CD14-positive monocyte (primary cell): ENCODE measurements at regions not wholly inside any gene's neighbourhood (a gene's known extent, or its start where the extent isn't known, plus 50 kb on each side); places are given as distances from the start of the nearest gene placed in this dataset.

Source experiments
- DNase-seq, 3 donors: peaks; one replicate each; pipeline ENCODE4 v3.0.0-alpha.2; 2011 to 2022
- H2AFZ ChIP-seq: 2 replicates; pipeline ENCODE4 v1.6.0; 2012; ENCODE audit warnings: mild to moderate bottlenecking, low read depth, low read length, inconsistent platforms; ENCODE audit not compliant: insufficient read depth, poor library complexity, severe bottlenecking
- H3K27ac ChIP-seq, 2 donors: 1 replicate in 1 of 2; 2 replicates in 1 of 2; pipeline ENCODE4 v1.5.1; 2012 to 2013; ENCODE audit warnings: low read length in 2 of 2, control low read depth in 1 of 2, inconsistent platforms in 1 of 2, low read depth in 1 of 2, mild to moderate bottlenecking in 1 of 2
- H3K27me3 ChIP-seq, 2 donors: one replicate each; pipeline versions ENCODE4 v1.6.0 to v1.6.1; 2011 to 2013; ENCODE audit warnings: low read length in 2 of 2; ENCODE audit not compliant: control insufficient read depth in 2 of 2, insufficient read depth in 2 of 2
- H3K36me3 ChIP-seq, 2 donors: replicated peaks in 1 of 2; 1 replicate in 1 of 2; 2 replicates in 1 of 2; pipeline versions ENCODE4 v1.5.1 to v1.6.1; 2012 to 2013; ENCODE audit warnings: low read length in 2 of 2, control low read depth in 1 of 2, inconsistent platforms in 1 of 2, mild to moderate bottlenecking in 1 of 2; ENCODE audit not compliant: insufficient read depth in 2 of 2, control insufficient read depth in 1 of 2
- H3K4me1 ChIP-seq, 2 donors: 1 replicate in 1 of 2; 2 replicates in 1 of 2; pipeline versions ENCODE4 v1.5.1 to v1.6.1; 2012 to 2013; ENCODE audit warnings: low read length in 2 of 2, control low read depth in 1 of 2, inconsistent platforms in 1 of 2, mild to moderate bottlenecking in 1 of 2, moderate library complexity in 1 of 2; ENCODE audit not compliant: insufficient read depth in 2 of 2, control insufficient read depth in 1 of 2
- H3K4me2 ChIP-seq: replicated peaks from 2 replicates; pipeline ENCODE3; 2012; ENCODE audit warnings: low read length, moderate library complexity, mild to moderate bottlenecking; ENCODE audit not compliant: poor library complexity, severe bottlenecking; ENCODE audit errors: extremely low read depth
- H3K4me3 ChIP-seq, 3 experiments: fragments of 200-600 bp in 1 of 3; sonication (generic) in 1 of 3; replicated peaks in 1 of 3; 1 replicate in 2 of 3; 2 replicates in 1 of 3; pipeline ENCODE4 v1.5.1; 2011 to 2013; ENCODE audit warnings: low read length in 3 of 3, mild to moderate bottlenecking in 3 of 3, control low read depth in 2 of 3, low read depth in 2 of 3, inconsistent platforms in 1 of 3, moderate library complexity in 1 of 3
- H3K79me2 ChIP-seq: 2 replicates; pipeline ENCODE4 v1.6.0; 2012; ENCODE audit warnings: mild to moderate bottlenecking, control low read depth, inconsistent platforms, low read length, moderate library complexity; ENCODE audit not compliant: insufficient read depth
- H3K9ac ChIP-seq: 2 replicates; pipeline ENCODE4 v1.6.0; 2017; ENCODE audit warnings: low read length, mild to moderate bottlenecking; ENCODE audit not compliant: insufficient read depth, poor library complexity, severe bottlenecking
- H3K9me3 ChIP-seq, 2 donors: replicated peaks in 1 of 2; 1 replicate in 1 of 2; 2 replicates in 1 of 2; pipeline versions ENCODE4 v1.5.1 to v1.6.1; 2012 to 2013; ENCODE audit warnings: low read length in 2 of 2, control low read depth in 1 of 2; ENCODE audit not compliant: control insufficient read depth in 1 of 2, insufficient read depth in 1 of 2
- H4K20me1 ChIP-seq: 2 replicates; pipeline ENCODE4 v1.6.0; 2012; ENCODE audit warnings: mild to moderate bottlenecking, low read length, control low read depth, moderate library complexity; ENCODE audit not compliant: insufficient read depth
- H3K27ac Mint-ChIP-seq, 7 donors: one replicate each; pipeline ENCODE4 v1.8.0; 2020; ENCODE audit warnings: mild to moderate bottlenecking in 7 of 7, mixed read lengths in 7 of 7, moderate library complexity in 6 of 7, inconsistent platforms in 2 of 7
- H3K27me3 Mint-ChIP-seq, 3 donors: one replicate each; pipeline ENCODE4 v1.8.0; 2021 to 2022; ENCODE audit warnings: low read depth in 3 of 3, mild to moderate bottlenecking in 3 of 3, mixed read lengths in 3 of 3, moderate library complexity in 3 of 3, inconsistent platforms in 1 of 3
- H3K36me3 Mint-ChIP-seq, 2 donors: one replicate each; pipeline ENCODE4 v1.8.0; 2020; ENCODE audit warnings: mixed read lengths in 2 of 2, inconsistent platforms in 1 of 2, mild to moderate bottlenecking in 1 of 2
- H3K4me1 Mint-ChIP-seq: one replicate; pipeline ENCODE4 v1.8.0; 2020; ENCODE audit warnings: mild to moderate bottlenecking, mixed read lengths
- H3K4me3 Mint-ChIP-seq, 2 donors: one replicate each; pipeline ENCODE4 v1.8.0; 2020; ENCODE audit warnings: mild to moderate bottlenecking in 2 of 2, mixed read lengths in 2 of 2, moderate library complexity in 1 of 2
- H3K9me3 Mint-ChIP-seq, 7 donors: one replicate each; pipeline ENCODE4 v1.8.0; 2020 to 2022; ENCODE audit warnings: mixed read lengths in 7 of 7, mild to moderate bottlenecking in 6 of 7, moderate library complexity in 6 of 7, inconsistent platforms in 2 of 7
- CTCF ChIP-seq: fragments of 200-600 bp; IDR thresholded peaks from one replicate; pipeline ENCODE4 v1.8.0; 2022; ENCODE audit warnings: antibody characterized with exemption, mild to moderate bottlenecking
- WGBS: methylation state at CpG from one replicate; pipeline ENCODE4 v1.1.5; 2013; ENCODE audit warnings: missing lambda C conversion rate; ENCODE audit not compliant: insufficient coverage; 5-methylcytosine and 5-hydroxymethylcytosine counted together
- intact Hi-C, 2 donors: fragments of 100-400 bp; cut with micrococcal nuclease; formaldehyde crosslinking; loops; one replicate each; pipeline versions ENCODE4 v1.15.0 to v1.15.1; 2023

GRCh38 chr4:163042306-163042705 lies 124.4 kb downstream of the NAF1 start:
- Histone ChIP-seq H3K36me3 (no peaks in the 10 kb centered on the region), H3K4me1 (no peaks in the 10 kb centered on the region), H3K4me3 (no peak overlapping the region), H2AFZ (no peak overlapping the region), H3K27me3 (no peaks in the 10 kb centered on the region), H3K79me2 (no peaks in the 10 kb centered on the region), H3K9ac (no peak overlapping the region), H3K4me2 (no peak overlapping the region), H4K20me1 (no peaks in the 10 kb centered on the region), H3K27ac (no peak overlapping the region), H3K9me3 (no peaks in the 10 kb centered on the region)
- Mint-ChIP-seq H3K27ac (no peak overlapping the region), H3K9me3 (peaks cover 0 to 7% (median 0%) of the 10 kb centered on the region in 7 donors), H3K36me3 (no peaks in the 10 kb centered on the region), H3K4me3 (no peak overlapping the region), H3K27me3 (peaks cover 2 to 9% (median 2%) of the 10 kb centered on the region in 3 donors), H3K4me1 (no peaks in the 10 kb centered on the region)
- no peak for TF ChIP-seq CTCF
- WGBS = no CpG with 5 or more reads among the region's 3 CpGs
- no peak for DNase-seq
- intact Hi-C loops = no loop called here

GRCh38 chr4:163017135-163017534 lies 149.6 kb downstream of the NAF1 start:
- WGBS = 92% methylated on average over 1 of the region's 1 CpG
- Histone ChIP-seq H2AFZ (no peak overlapping the region), H4K20me1 (no peaks in the 10 kb centered on the region), H3K79me2 (no peaks in the 10 kb centered on the region), H3K4me3 (no peak overlapping the region), H3K36me3 (no peaks in the 10 kb centered on the region), H3K27me3 (no peaks in the 10 kb centered on the region), H3K27ac (no peak overlapping the region), H3K9me3 (no peaks in the 10 kb centered on the region), H3K4me2 (no peak overlapping the region), H3K4me1 (no peaks in the 10 kb centered on the region), H3K9ac (no peak overlapping the region)
- no peak overlapping the region for H3K27ac Mint-ChIP-seq
- no peak for TF ChIP-seq CTCF
- intact Hi-C loops = no loop called here
- H3K27me3 Mint-ChIP-seq = peaks cover 0 to 3% (median 2%) of the 10 kb centered on the region in 3 donors
- no peak for DNase-seq
- no peak overlapping the region for H3K4me3 Mint-ChIP-seq
- peaks cover 0 to 3% (median under 1%) of the 10 kb centered on the region in 7 donors for H3K9me3 Mint-ChIP-seq
- no peaks in the 10 kb centered on the region for H3K36me3 Mint-ChIP-seq
- H3K4me1 Mint-ChIP-seq = no peaks in the 10 kb centered on the region
